HL-60 (cell line): ENCODE measurements at regions not wholly inside any gene's neighbourhood (a gene's known extent, or its start where the extent isn't known, plus 50 kb on each side); places are given as distances from the start of the nearest gene placed in this dataset.

Experiments used
- GABPA ChIP-seq: IDR thresholded peaks from 2 replicates; pipeline ENCODE4 v1.6.1; 2012; ENCODE audit warnings: low read depth
- POLR2AphosphoS5 ChIP-seq: IDR thresholded peaks from 2 replicates; pipeline ENCODE4 v1.6.1; 2012; ENCODE audit warnings: low read depth
- TF ChIP-seq, protein P1 (sequence below): IDR thresholded peaks from one replicate; pipeline ENCODE4 v1.5.1; 2011; ENCODE audit warnings: low read length, control low read depth, inconsistent platforms; ENCODE audit not compliant: insufficient read depth
- TF ChIP-seq, protein P2 (sequence below): IDR thresholded peaks from 2 replicates; pipeline ENCODE4 v1.6.1; 2012; ENCODE audit warnings: low read depth; ENCODE audit not compliant: insufficient replicate concordance

DNA sequence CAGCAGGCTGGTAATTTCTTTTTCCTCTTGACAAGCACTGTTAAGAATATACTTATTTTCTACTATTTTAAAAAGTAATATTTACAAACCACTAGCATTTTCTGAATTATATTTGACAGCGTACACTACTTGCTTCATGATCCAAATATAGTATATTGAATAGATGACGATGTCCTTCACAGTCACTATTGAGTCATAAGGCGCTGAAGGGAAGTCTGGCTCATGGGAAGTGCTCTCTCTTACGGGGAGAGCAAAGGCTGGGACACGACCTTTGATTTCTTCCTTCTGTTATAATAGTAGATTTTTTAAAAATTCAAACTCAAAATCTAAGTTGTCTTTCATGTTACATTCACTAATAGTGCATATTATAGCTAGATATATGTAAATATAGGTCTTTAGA lies 357.1 kb downstream of the SOCS6 start:
- TF ChIP-seq, protein P1, sequence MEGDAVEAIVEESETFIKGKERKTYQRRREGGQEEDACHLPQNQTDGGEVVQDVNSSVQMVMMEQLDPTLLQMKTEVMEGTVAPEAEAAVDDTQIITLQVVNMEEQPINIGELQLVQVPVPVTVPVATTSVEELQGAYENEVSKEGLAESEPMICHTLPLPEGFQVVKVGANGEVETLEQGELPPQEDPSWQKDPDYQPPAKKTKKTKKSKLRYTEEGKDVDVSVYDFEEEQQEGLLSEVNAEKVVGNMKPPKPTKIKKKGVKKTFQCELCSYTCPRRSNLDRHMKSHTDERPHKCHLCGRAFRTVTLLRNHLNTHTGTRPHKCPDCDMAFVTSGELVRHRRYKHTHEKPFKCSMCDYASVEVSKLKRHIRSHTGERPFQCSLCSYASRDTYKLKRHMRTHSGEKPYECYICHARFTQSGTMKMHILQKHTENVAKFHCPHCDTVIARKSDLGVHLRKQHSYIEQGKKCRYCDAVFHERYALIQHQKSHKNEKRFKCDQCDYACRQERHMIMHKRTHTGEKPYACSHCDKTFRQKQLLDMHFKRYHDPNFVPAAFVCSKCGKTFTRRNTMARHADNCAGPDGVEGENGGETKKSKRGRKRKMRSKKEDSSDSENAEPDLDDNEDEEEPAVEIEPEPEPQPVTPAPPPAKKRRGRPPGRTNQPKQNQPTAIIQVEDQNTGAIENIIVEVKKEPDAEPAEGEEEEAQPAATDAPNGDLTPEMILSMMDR: no peak
- TF ChIP-seq POLR2AphosphoS5: no peak
- TF ChIP-seq GABPA: no peak
- TF ChIP-seq, protein P2, sequence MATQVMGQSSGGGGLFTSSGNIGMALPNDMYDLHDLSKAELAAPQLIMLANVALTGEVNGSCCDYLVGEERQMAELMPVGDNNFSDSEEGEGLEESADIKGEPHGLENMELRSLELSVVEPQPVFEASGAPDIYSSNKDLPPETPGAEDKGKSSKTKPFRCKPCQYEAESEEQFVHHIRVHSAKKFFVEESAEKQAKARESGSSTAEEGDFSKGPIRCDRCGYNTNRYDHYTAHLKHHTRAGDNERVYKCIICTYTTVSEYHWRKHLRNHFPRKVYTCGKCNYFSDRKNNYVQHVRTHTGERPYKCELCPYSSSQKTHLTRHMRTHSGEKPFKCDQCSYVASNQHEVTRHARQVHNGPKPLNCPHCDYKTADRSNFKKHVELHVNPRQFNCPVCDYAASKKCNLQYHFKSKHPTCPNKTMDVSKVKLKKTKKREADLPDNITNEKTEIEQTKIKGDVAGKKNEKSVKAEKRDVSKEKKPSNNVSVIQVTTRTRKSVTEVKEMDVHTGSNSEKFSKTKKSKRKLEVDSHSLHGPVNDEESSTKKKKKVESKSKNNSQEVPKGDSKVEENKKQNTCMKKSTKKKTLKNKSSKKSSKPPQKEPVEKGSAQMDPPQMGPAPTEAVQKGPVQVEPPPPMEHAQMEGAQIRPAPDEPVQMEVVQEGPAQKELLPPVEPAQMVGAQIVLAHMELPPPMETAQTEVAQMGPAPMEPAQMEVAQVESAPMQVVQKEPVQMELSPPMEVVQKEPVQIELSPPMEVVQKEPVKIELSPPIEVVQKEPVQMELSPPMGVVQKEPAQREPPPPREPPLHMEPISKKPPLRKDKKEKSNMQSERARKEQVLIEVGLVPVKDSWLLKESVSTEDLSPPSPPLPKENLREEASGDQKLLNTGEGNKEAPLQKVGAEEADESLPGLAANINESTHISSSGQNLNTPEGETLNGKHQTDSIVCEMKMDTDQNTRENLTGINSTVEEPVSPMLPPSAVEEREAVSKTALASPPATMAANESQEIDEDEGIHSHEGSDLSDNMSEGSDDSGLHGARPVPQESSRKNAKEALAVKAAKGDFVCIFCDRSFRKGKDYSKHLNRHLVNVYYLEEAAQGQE: no peak
